Activated CD4-positive, alpha-beta T cell treated with anti-CD3 and anti-CD28 coated beads, Interleukin-2, amount 50 U/mL, for 16 hours (primary cell): ENCODE measurements at regions not wholly inside any gene's neighbourhood (a gene's known extent, or its start where the extent isn't known, plus 50 kb on each side); places are given as distances from the start of the nearest gene placed in this dataset.

Source experiments
- DNase-seq: peaks from one replicate; pipeline ENCODE4 v3.0.0-alpha.2; 2020

DNA sequence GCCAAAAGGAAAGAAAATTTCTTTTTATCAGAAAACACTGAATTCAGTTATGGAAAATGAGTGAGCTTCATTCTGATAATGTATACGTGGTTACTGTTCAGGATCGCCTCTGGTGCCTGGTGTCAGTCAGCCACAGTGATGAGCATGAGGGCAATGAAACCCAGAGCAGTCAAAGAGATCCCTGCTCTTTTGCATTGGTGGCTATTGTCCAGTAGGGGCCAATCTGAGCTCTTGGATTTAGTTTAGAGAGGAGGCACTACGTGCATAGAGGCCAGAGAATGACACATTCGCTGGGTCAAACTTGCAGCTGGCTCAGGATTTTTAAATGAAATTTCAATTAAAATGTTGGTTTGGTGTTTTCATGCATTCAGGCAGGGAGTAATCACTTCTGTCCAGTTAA, 522.9 kb downstream of the TMEM182 start:
- no peak for DNase-seq

DNA sequence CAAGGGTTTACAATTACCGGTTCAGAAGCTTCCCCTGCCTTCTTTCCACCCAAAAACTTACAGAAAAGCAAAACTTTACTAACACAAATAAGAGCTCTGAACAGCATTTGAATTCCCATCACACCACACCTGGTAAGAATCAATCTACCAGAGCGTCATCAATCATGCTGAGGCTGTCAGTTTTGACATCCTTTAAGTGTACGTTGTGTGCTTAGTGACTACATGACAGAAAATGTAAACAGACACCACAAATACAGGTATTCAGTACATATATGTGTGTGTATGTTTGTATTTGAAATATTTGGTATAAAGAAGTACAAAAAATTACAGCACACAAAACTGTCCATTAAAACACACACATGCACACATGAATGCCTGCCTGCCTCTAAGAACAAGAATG, 523.5 kb downstream of the TMEM182 start:
- DNase-seq = no peak

DNA sequence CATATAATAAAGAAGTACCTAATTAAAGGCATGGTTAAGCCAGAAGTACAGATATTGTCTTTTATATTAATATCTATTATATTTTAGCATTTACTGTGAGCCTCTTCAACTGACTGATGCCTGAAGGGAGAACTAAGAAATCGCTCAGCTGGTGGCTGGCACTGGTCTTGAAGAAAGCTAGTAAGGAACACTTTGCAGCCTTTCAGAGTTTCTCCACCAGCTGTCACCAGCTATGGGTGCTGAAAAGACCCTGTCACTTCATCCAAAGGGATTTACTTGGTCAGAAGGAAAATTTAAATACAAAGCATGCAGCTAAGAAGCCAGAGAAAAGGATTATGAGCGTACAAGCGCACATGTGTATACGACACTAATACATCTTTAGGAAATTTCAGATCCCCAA, 525.9 kb downstream of the TMEM182 start:
- DNase-seq = no peak

DNA sequence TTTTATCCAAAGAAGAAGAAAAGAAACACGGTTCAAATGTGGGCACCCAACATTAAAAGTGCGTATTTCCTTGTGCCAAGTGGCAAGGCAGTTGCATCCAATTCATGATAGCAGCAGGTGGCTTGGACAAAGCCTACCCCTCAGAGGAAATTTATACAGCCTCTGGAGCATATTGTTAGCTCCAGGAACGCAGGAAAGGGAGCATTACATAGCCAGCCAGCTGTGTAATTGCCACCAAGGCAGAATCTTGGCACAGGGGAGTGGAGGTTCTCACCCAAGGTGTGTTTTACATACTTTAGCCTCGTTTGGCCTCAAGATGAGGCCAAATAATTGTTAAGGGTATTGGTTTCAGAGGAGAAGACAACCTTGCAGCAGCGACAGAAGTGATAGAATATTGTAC, 526.9 kb downstream of the TMEM182 start:
- DNase-seq = no peak

- no peak for DNase-seq
These were observed 527.4 kb downstream of the TMEM182 start for GRCh38 chr2:103289105-103289725.

- no peak for DNase-seq
These were observed 530.7 kb downstream of the TMEM182 start for GRCh38 chr2:103292573-103292972.

GRCh38 chr2:103293067-103293741, 531.4 kb downstream of the TMEM182 start:
- DNase-seq = no peak

GRCh38 chr2:103293742-103294077, 531.9 kb downstream of the TMEM182 start:
- no peak for DNase-seq

DNA sequence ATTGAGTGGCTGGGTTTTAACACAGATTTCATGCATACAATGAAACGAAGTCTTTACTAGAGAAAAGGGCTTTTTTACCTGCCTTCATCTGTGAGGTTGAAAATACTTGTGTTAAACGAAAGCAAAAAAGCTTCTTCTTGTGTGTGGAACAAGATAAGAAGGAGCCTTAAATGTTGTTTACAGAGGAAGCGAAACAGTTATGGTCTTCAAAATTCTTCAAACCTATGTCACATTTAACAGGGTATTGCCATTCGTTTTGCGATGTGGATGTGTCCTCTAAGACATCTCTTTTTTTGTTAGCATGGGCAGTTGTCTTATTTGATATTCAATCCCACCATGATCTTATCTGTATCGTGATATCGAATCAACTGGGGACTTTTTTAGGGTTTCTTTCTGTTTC, 532.6 kb downstream of the TMEM182 start:
- DNase-seq = no peak

DNA sequence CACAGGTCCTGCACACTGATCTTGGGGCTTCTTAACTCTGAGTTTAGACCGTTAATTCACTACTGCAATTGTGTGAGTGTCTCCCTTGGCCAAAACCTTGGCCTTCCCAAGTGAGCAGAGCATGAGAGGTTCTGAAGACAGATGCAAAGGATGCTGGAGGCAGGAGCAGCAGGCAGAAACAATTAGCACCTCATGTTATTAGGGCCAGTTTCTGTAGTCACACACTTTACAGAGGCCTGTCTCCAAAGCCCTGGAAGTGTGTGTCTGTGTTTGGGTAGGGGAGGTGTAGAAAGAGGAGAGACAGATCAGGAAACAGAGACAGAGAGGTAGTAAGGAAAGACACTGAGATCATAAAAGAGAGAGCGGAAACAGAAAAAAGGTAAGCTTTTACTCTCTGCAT, 533.8 kb downstream of the TMEM182 start:
- no peak for DNase-seq

DNA sequence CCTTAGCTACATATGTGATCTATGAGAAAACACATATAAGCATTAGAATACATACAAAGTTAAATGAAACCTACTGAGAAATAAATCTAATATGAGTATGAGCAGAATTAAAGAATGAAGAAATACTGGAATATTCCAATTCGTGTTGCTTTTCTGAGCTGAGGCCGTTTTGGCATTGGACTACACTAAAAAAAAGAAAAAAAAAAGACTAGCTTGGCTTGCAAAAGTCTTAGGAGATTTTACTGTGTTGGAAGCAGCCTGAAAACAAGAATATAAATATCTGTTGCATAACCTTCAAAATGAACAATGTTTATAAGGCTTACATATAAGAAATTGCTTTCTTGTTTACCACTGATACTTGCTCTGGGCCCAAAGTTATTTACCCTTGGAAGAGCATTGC, 562.8 kb downstream of the TMEM182 start:
- DNase-seq = no peak

GRCh38 chr2:103327386-103327785, 565.6 kb downstream of the TMEM182 start:
- DNase-seq = no peak

GRCh38 chr2:103327966-103328365, 566.1 kb downstream of the TMEM182 start:
- no peak for DNase-seq

DNA sequence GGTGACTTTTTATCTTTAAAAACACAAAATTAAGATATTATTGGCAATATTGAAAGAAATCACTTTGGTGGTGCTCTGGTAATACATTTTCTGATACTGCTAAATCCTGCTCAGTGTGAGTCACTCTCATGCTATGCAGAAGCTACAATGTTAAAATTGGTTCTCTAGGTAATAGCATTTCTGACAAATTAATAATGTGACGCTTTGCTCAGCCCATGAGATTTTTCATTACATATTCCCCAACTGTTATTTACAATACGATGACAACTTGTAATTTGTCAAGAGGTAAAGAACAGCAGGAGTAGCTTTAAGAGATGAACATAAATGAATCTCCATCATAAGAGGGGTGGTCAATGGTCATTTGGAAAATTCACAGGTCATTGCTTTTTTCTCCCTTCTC, 573.6 kb downstream of the TMEM182 start:
- DNase-seq = no peak

- no peak for DNase-seq
These were observed 577.0 kb downstream of the TMEM182 start for GRCh38 chr2:103338819-103339218.

GRCh38 chr2:103346780-103347179, 584.9 kb downstream of the TMEM182 start:
- no peak for DNase-seq

- DNase-seq = no peak
These were observed 591.9 kb downstream of the TMEM182 start for GRCh38 chr2:103353774-103354173.

DNA sequence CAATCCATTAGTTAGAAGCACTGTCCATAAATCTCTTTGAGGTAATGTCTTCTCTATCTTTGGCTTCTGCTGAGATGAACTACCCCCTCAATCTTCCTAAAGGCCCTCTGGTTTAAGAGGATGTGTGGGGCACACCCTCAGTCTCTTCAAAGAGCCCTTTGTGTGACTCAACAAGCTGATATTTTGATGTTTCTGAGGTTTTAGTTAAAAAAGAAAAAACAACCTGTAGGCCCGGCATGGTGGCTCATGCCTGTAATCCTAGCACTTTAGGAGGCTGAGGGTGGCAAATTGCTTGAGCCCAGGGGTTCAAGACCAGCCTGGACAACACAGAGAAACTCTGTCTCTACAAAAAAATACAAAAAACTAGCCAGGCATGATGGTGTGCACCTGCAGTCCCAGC, 593.5 kb downstream of the TMEM182 start:
- DNase-seq = no peak

DNA sequence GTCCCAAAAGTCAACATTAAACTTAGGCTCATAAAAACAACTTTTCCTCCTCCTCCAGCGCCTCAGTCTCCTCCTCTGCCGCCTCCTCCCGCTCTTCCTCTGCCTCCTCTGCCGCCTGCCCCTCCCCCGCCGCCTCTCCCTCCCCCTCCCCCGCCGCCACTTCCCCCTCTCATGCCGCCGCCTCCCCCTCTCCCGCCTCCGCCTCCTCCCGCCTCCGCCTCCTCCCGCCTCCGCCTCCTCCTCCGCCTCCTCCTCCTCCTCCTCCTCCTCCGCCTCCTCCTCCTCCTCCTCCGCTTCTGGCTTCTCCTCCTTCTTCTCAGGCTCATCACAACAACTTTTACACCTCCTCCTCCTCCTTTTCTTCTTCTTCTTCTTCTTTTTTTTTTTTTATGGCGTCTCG, 599.9 kb downstream of the TMEM182 start:
- no peak for DNase-seq

GRCh38 chr2:103363639-103364038, 601.8 kb downstream of the TMEM182 start:
- no peak for DNase-seq

- DNase-seq = no peak
These were observed 602.3 kb downstream of the TMEM182 start for GRCh38 chr2:103364177-103364576.

DNA sequence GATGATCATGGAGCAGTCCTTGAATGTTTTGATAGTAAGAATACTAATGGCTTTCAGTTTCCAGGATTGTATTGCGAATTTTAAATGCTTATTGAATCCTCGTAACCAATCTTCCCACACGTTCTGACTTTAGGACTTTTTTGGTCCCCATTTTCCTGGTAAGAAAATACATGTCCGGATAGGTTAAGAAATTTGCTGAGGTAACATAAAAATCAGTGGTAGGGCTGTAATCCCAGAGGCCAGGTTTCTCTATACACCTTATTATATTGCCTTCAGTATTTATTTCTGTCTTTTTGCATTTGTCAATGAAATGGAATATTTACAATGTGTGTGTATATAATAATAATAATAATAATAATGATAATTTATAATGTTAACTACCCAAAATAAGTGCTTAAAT, 603.2 kb downstream of the TMEM182 start:
- DNase-seq = no peak

GRCh38 chr2:103367877-103368276, 606.0 kb downstream of the TMEM182 start:
- no peak for DNase-seq

DNA sequence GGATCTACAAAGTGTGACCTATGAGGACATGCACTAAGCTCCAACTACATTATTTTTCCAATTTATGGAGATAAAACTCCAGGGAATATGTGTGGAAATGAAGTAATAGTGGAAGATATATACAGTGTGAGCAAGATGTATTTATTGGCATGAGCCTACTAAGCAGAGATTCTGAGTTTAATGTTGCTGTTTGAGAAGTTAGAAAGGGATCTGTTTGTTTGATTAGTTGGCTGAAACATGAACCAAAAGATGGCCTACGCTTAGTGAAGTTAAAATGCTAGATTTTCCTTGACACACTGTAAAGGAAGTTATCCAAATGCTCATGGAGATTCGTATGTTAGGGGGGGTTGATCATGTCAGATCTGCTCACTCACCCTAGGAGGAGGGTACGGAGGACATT, 621.7 kb downstream of the TMEM182 start:
- no peak for DNase-seq

DNA sequence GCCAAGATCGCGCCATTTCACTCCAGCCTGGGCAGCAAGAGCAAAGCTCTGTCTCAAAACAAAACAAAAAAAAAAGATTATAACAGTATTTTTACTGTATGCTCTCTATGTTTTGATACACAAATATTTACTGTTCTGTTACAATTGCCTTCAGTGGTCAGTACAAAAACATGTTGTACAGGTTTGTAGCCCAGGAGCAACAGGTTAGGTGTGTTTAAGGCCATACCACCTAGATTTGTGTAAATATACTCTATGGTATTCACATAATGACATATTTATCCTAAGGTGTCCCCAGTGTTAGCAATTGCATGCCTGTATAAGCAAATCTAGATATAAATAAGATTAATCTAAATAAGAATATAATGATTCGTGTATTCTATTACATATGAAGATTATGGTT, 625.0 kb downstream of the TMEM182 start:
- no peak for DNase-seq
